GM18517 (cell line): ENCODE measurements at regions not wholly inside any gene's neighbourhood (a gene's known extent, or its start where the extent isn't known, plus 50 kb on each side); places are given as distances from the start of the nearest gene placed in this dataset.

Source experiments
- ATAC-seq: cut with Tn5 transposase; IDR thresholded peaks from one replicate; pipeline ENCODE4 v1.9.1; 2021; ENCODE audit warnings: mild to moderate bottlenecking, moderate library complexity; ENCODE audit not compliant: unreplicated experiment

GRCh38 chr18:71798986-71799673 is 745.0 kb downstream of the CBLN2 start:
- ATAC-seq = no peak

- no peak for ATAC-seq
Measured at GRCh38 chr18:71797554-71797953, 746.6 kb downstream of the CBLN2 start.

- no peak for ATAC-seq
Measured at GRCh38 chr18:71784777-71785176, 759.4 kb downstream of the CBLN2 start.

GRCh38 chr18:71760541-71760940 is 783.6 kb downstream of the CBLN2 start:
- ATAC-seq = no peak

GRCh38 chr18:71754246-71754645 is 789.9 kb downstream of the CBLN2 start:
- ATAC-seq = no peak

- no peak for ATAC-seq
Measured at GRCh38 chr18:71743634-71744033, 800.5 kb downstream of the CBLN2 start.

GRCh38 chr18:71729611-71730010 is 814.5 kb downstream of the CBLN2 start:
- no peak for ATAC-seq

GRCh38 chr18:71727909-71728308 is 816.2 kb downstream of the CBLN2 start:
- no peak for ATAC-seq

- ATAC-seq = no peak
Measured at GRCh38 chr18:71725256-71725655, 818.9 kb downstream of the CBLN2 start.

GRCh38 chr18:71707985-71708500 is 836.1 kb downstream of the CBLN2 start:
- ATAC-seq = no peak

- ATAC-seq = no peak
Measured at GRCh38 chr18:71707400-71707799, 836.7 kb downstream of the CBLN2 start.

- no peak for ATAC-seq
Measured at GRCh38 chr18:71689416-71690160, 854.6 kb downstream of the CBLN2 start.

GRCh38 chr18:71682591-71682990 is 861.6 kb downstream of the CBLN2 start:
- ATAC-seq = no peak

- ATAC-seq = no peak
Measured at GRCh38 chr18:71678144-71678543, 866.0 kb downstream of the CBLN2 start.

GRCh38 chr18:71673954-71674353 is 870.2 kb downstream of the CBLN2 start:
- no peak for ATAC-seq

GRCh38 chr18:71673498-71673897 is 870.6 kb downstream of the CBLN2 start:
- no peak for ATAC-seq

- no peak for ATAC-seq
Measured at GRCh38 chr18:71666481-71666880, 877.7 kb downstream of the CBLN2 start.

GRCh38 chr18:71665131-71665530 is 879.0 kb downstream of the CBLN2 start:
- ATAC-seq = no peak

GRCh38 chr18:71643822-71644221 is 900.3 kb downstream of the CBLN2 start:
- ATAC-seq = no peak

- ATAC-seq = no peak
Measured at GRCh38 chr18:71630696-71631095, 913.4 kb downstream of the CBLN2 start.

- ATAC-seq = no peak
Measured at GRCh38 chr18:71625556-71626090, 918.5 kb downstream of the CBLN2 start.

- ATAC-seq = no peak
Measured at GRCh38 chr18:71598374-71598773, 945.8 kb downstream of the CBLN2 start.
